PC-9 (cell line): ENCODE measurements at regions not wholly inside any gene's neighbourhood (a gene's known extent, or its start where the extent isn't known, plus 50 kb on each side); places are given as distances from the start of the nearest gene placed in this dataset.

Experiments used
- BruUV-seq: library from RNA; stranded (reverse); fragments of 400-500 nt; replicated peaks from 2 replicates; lab custom pipeline; 2021; lab: Mats Ljungman, UMichigan
- CTCF ChIA-PET: fragments of 300-600 bp; sonication (Branson Sonifier 250); formaldehyde crosslinking; loops from one replicate; lab custom pipeline; 2022; ENCODE audit warnings: antibody characterized with exemption; lab: Charles Lee
- POLR2A ChIA-PET: fragments of 300-600 bp; sonication (Branson Sonifier 250); formaldehyde crosslinking; loops from one replicate; lab custom pipeline; 2022; ENCODE audit warnings: antibody characterized with exemption; ENCODE audit not compliant: unreplicated experiment; lab: Charles Lee
- DNase-seq, 2 experiments: peaks; one replicate each; pipeline versions ENCODE4 v3.0.0 to v3.0.0-alpha.2; 2015 to 2022; ENCODE audit warnings: mixed read lengths in 1 of 2
- H2AFZ ChIP-seq: fragments of 200-600 bp; sonication (generic); 2 replicates; pipeline ENCODE4 v1.8.1; 2017; ENCODE audit warnings: antibody characterized with exemption
- H3F3A ChIP-seq: fragments of 200-600 bp; sonication (generic); 2 replicates; pipeline ENCODE4 v1.8.1; 2017; ENCODE audit warnings: antibody characterized with exemption, mild to moderate bottlenecking, low read depth; ENCODE audit not compliant: insufficient read depth
- H3K27ac ChIP-seq: fragments of 200-600 bp; sonication (generic); 2 replicates; pipeline ENCODE4 v1.6.1; 2016; ENCODE audit warnings: mixed run types
- H3K27me3 ChIP-seq: fragments of 200-600 bp; sonication (generic); 2 replicates; pipeline ENCODE4 v1.6.1; 2016; ENCODE audit warnings: low read depth, mixed run types; ENCODE audit not compliant: insufficient read depth
- H3K36me3 ChIP-seq: fragments of 200-600 bp; sonication (generic); 2 replicates; pipeline ENCODE4 v1.6.1; 2016; ENCODE audit warnings: low read depth, mixed run types
- H3K4me1 ChIP-seq: fragments of 200-600 bp; sonication (generic); replicated peaks from 2 replicates; pipeline ENCODE4 v1.6.1; 2016; ENCODE audit warnings: mixed run types; ENCODE audit not compliant: insufficient read depth
- H3K4me2 ChIP-seq: fragments of 200-600 bp; sonication (generic); 2 replicates; pipeline ENCODE4 v1.6.1; 2017; ENCODE audit warnings: mixed run types
- H3K4me3 ChIP-seq: fragments of 200-600 bp; sonication (generic); 2 replicates; pipeline ENCODE4 v1.6.1; 2016; ENCODE audit warnings: mixed run types
- H3K79me2 ChIP-seq: fragments of 200-600 bp; sonication (generic); 2 replicates; pipeline ENCODE4 v1.6.1; 2017; ENCODE audit warnings: low read depth, mixed run types
- H3K9me2 ChIP-seq: fragments of 200-600 bp; sonication (generic); 2 replicates; pipeline ENCODE4 v1.8.1; 2017; ENCODE audit warnings: mild to moderate bottlenecking; ENCODE audit not compliant: insufficient read depth
- H3K9me3 ChIP-seq: fragments of 200-600 bp; sonication (generic); 2 replicates; pipeline ENCODE4 v1.8.1; 2016; ENCODE audit warnings: low read depth; ENCODE audit not compliant: insufficient read depth
- H4K20me1 ChIP-seq: fragments of 200-600 bp; sonication (generic); 2 replicates; pipeline ENCODE4 v1.8.1; 2017; ENCODE audit not compliant: insufficient read depth
- EZH2 ChIP-seq: fragments of 200-600 bp; sonication (generic); IDR thresholded peaks from 2 replicates; pipeline ENCODE4 v1.8.0; 2017; ENCODE audit warnings: antibody characterized with exemption, low read depth
- intact Hi-C: fragments of 100-400 bp; cut with micrococcal nuclease; formaldehyde crosslinking; loops from one replicate; pipeline ENCODE4 v1.10.0; 2022; ENCODE audit not compliant: unreplicated experiment
- TF ChIP-seq, protein P1 (sequence below): fragments of 200-600 bp; sonication (generic); conservative IDR thresholded peaks from 2 replicates; pipeline ENCODE4 v1.6.1; 2017; ENCODE audit warnings: mixed run types, antibody characterized with exemption, mild to moderate bottlenecking, moderate library complexity

DNA sequence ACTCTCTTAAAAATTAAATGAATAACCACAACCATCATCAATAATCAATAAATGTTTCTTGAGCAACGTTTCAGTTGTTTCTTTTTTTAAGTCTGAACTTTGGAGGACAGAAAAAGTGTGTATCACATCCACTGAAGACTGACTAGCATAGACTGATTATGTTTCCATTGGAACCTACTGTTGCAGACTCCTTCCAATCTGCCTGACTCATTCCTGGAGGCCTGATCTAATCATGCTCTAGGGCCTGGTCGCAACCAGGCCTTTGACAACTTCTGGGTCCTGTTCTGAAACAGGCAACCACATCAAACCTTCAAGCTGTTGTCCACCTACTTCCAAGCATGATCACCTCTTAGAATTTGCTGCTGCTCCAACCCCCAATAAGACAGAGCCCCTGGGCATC lies 109.2 kb upstream of the NUDT7 start:
- no TSS peak for BruUV-seq
- Histone ChIP-seq H3K27ac (no peak overlapping the region), H3F3A (no peaks in the 10 kb centered on the region), H3K4me3 (no peak overlapping the region), H4K20me1 (no peaks in the 10 kb centered on the region), H3K4me1 (no peaks in the 10 kb centered on the region), H3K36me3 (no peaks in the 10 kb centered on the region), H3K79me2 (no peaks in the 10 kb centered on the region), H2AFZ (no peak overlapping the region), H3K9me3 (no peaks in the 10 kb centered on the region), H3K9me2 (no peaks in the 10 kb centered on the region; the same call in 1 of the 2 replicates), H3K27me3 (peaks cover 22% of the 10 kb centered on the region), H3K4me2 (no peak overlapping the region)
- DNase-seq: no peak
- CTCF ChIA-PET: no interaction called here
- TF ChIP-seq EZH2: no peak
- intact Hi-C loops: no loop called here
- POLR2A ChIA-PET: no interaction called here

DNA sequence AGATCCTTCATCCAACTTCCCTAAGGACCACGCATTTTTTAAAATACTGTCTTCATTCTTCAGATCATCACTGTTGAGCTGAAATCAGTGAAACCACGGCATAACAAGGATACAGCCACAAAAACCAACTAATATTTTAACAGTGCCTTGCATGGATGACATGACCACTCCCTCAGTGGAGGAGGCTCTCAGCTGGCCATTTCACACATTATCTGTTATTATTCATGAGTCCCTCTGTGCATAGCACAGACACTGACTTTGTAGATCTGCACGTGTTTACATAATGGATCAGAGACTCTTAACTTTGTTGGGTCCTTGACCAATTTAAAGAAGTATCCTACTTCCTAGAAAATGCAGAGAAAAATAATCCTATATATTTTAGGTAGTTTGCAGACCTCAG lies 104.8 kb upstream of the NUDT7 start:
- H3K9me2 ChIP-seq: no peaks in the 10 kb centered on the region; the same call in 1 of the 2 replicates
- no peaks in the 10 kb centered on the region for H3K4me1 ChIP-seq
- H3F3A ChIP-seq: no peaks in the 10 kb centered on the region
- ChIA-PET POLR2A (no interaction called here), CTCF (interaction anchor here (0.7 kb wide), 1 partner anchor 13 kb away, joined by 4 read pairs; no protein-coding TSS in a partner anchor)
- no peaks in the 10 kb centered on the region for H4K20me1 ChIP-seq
- BruUV-seq: no TSS peak
- H3K9me3 ChIP-seq: no peaks in the 10 kb centered on the region
- no peak overlapping the region for H2AFZ ChIP-seq
- no peak for DNase-seq
- H3K4me2 ChIP-seq: no peak overlapping the region
- no peak overlapping the region for H3K4me3 ChIP-seq
- no peak overlapping the region for H3K27ac ChIP-seq
- intact Hi-C loops: no loop called here
- peaks cover 36% of the 10 kb centered on the region for H3K27me3 ChIP-seq
- TF ChIP-seq EZH2: no peak
- TF ChIP-seq, protein P1, sequence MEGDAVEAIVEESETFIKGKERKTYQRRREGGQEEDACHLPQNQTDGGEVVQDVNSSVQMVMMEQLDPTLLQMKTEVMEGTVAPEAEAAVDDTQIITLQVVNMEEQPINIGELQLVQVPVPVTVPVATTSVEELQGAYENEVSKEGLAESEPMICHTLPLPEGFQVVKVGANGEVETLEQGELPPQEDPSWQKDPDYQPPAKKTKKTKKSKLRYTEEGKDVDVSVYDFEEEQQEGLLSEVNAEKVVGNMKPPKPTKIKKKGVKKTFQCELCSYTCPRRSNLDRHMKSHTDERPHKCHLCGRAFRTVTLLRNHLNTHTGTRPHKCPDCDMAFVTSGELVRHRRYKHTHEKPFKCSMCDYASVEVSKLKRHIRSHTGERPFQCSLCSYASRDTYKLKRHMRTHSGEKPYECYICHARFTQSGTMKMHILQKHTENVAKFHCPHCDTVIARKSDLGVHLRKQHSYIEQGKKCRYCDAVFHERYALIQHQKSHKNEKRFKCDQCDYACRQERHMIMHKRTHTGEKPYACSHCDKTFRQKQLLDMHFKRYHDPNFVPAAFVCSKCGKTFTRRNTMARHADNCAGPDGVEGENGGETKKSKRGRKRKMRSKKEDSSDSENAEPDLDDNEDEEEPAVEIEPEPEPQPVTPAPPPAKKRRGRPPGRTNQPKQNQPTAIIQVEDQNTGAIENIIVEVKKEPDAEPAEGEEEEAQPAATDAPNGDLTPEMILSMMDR: no peak
- no peaks in the 10 kb centered on the region for H3K36me3 ChIP-seq
- H3K79me2 ChIP-seq: no peaks in the 10 kb centered on the region

DNA sequence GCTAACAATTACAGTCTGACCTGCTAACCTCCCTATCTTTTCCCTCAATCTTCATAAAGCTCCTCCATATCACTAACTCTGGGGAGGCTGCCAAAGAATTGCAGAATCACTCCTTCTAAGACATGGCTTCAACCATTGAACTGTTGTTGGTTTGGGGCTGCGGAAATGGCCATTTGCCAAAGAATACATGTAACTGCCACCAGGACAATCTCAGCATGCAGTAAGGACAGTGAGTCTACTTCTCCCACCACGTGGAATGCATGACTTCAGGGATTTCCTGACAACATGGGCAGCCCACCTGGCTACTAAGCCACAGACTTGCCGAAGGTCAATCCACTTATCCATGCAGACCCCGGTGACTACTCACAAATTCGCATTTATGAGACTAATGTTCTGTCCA lies 104.3 kb upstream of the NUDT7 start:
- Histone ChIP-seq H3K4me3 (no peak overlapping the region), H2AFZ (no peak overlapping the region), H3K79me2 (no peaks in the 10 kb centered on the region), H3K9me3 (no peaks in the 10 kb centered on the region), H3K36me3 (no peaks in the 10 kb centered on the region), H3K27ac (no peak overlapping the region), H3F3A (no peaks in the 10 kb centered on the region), H3K4me1 (no peaks in the 10 kb centered on the region), H3K9me2 (no peaks in the 10 kb centered on the region), H3K27me3 (peaks cover 40% of the 10 kb centered on the region), H4K20me1 (no peaks in the 10 kb centered on the region), H3K4me2 (no peak overlapping the region)
- POLR2A ChIA-PET: no interaction called here
- no peak for DNase-seq
- CTCF ChIA-PET: interaction anchor here (0.7 kb wide), 1 partner anchor 13 kb away, joined by 4 read pairs; no protein-coding TSS in a partner anchor
- intact Hi-C loops: no loop called here
- no TSS peak for BruUV-seq
- TF ChIP-seq, protein P1: no peak
- no peak for TF ChIP-seq EZH2

DNA sequence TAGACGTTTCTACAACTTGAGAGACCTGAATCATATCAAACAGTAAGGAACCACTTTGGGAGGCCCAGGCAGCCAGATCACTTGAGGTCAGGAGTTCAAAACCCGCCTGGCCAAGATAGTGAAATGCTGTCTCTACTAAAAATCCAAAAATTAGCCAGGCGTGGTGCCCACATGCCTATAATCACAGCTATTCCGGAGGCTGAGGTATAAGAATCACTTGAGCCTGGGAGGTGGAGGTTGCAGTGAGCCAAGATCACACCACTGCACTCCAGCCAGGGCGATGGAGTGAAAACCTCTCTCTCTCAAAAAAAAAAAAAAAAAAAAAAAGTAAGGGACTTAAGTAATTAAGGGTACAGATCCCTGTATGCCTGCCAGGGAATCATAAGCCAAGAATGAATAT lies 103.4 kb upstream of the NUDT7 start:
- Histone ChIP-seq H3K27ac (no peak overlapping the region), H3K79me2 (no peaks in the 10 kb centered on the region), H3K4me2 (no peak overlapping the region), H3K4me1 (no peaks in the 10 kb centered on the region), H3K36me3 (no peaks in the 10 kb centered on the region), H3K9me3 (no peaks in the 10 kb centered on the region), H3K9me2 (no peaks in the 10 kb centered on the region), H4K20me1 (no peaks in the 10 kb centered on the region), H2AFZ (no peak overlapping the region), H3K4me3 (no peak overlapping the region), H3F3A (no peaks in the 10 kb centered on the region), H3K27me3 (peaks cover 50% of the 10 kb centered on the region)
- POLR2A ChIA-PET: no interaction called here
- intact Hi-C loops: no loop called here
- BruUV-seq: no TSS peak
- DNase-seq: no peak
- TF ChIP-seq EZH2: no peak
- CTCF ChIA-PET: no interaction called here
